Kidney capillary endothelial cell (primary cell): ENCODE measurements at regions not wholly inside any gene's neighbourhood (a gene's known extent, or its start where the extent isn't known, plus 50 kb on each side); places are given as distances from the start of the nearest gene placed in this dataset.
"Not testable (repeated sequence)": the region's sequence is repeated elsewhere in the genome, so short reads cannot be mapped to it uniquely, and the experiment has no call there.

Experiments
- DNase-seq: peaks from one replicate; pipeline ENCODE4 v3.0.0-alpha.2; 2018; ENCODE audit warnings: low spot score

DNA sequence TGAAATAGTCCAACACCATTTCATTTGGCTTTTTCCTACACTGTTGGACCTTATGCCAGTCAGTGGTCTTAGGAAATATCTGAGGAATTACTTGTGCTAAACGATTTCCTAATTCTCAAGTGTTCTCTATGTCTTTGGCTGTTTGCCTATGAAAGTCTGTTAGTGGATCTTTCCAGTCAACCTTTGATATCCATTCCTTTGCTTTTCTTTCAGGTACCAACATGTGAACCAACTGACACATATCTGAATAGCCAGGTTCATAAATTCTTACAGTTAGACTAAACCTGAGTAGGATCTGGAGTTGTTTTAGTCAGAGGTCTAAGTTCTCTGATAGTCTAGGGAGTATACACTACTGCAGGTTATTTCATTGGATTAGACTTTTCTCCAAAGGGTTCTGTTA lies 343.5 kb upstream of the LRRC3B start:
- DNase-seq, result no peak

GRCh38 chr3:26280517-26280916 lies 342.1 kb upstream of the LRRC3B start:
- DNase-seq, result no peak

- DNase-seq, result no peak
Observed at GRCh38 chr3:26281284-26281985, 341.1 kb upstream of the LRRC3B start.

DNA sequence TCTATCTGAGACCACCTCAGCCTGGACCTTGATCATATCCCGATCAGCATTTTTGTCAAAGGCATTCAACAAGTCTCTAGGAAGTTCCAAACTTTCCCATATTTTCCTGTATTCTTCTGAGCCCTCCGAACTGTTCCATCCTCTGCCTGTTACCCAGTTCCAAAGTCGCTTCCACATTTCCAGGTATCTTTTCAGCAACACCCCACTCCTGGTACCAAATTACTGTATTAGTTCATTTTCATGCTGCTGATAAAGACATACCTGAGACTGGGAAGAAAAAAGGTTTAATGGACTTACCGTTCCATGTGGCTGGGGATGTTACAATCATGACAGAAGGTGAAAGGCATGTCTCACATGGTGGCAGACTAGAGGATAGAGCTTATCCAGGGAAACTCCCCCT lies 338.1 kb upstream of the LRRC3B start:
- not testable (repeated sequence) for DNase-seq

DNA sequence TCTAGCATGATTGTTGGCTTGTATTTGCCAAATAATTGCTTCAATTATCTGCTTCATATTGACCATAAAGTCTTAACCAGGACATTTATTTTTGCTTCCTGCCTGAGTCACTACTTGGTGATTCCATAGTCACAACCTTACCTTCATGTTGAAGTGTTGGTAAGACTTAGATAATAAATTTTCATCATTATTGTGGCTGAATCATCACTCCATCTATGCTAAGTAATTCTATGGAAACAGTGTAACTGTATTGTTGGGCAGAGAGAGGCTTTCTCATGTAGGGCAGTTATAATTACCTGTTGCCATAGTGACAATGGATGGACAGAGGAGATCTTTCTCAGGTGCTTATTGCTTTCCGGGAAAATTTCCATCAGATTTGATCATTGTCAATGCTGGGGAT lies 330.7 kb upstream of the LRRC3B start:
- no peak for DNase-seq

GRCh38 chr3:26292780-26293179 lies 329.8 kb upstream of the LRRC3B start:
- no peak for DNase-seq

DNA sequence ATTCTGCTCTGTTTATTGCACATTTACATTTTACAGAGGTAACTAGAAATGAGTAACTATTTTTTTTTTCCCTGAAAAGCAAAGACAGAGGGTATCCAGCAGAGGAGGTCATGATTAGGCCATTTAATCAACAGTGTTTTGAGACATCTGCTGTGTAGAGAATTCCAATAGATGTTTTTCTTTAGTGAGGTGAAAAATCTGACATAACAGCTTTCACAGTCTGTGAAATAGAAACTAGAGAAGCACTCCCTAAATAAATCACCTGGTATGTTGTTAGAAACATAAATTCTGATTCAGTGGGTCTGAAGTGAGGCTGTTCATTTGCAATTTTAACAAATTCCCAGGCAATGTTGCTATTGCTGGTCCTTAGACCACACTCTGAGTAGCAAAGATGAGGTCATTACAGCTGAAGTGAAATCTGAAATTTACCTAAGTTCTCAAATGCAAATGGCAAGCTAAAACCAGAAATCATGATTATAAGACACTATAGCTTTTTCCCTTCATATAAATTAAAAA lies 329.2 kb upstream of the LRRC3B start:
- no peak for DNase-seq

DNA sequence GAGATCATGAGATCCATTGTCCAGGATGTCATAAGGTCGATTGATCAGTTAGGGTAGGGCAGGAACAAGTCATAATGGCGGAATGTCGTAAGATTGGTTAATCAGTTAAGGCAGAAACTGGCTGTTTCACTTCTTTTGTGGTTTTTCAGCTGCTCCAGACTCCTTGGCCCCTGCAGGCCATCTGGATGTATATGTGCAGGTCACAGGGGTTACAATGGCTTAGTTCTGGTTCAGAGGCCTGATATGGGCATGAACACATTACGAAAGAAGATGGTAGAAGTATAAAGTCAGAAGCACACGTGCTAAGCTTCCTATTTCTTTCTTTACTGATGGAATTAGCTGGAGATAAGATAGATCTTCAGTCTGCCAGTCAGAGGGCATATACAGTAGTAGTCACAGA lies 315.4 kb upstream of the LRRC3B start:
- no peak for DNase-seq

DNA sequence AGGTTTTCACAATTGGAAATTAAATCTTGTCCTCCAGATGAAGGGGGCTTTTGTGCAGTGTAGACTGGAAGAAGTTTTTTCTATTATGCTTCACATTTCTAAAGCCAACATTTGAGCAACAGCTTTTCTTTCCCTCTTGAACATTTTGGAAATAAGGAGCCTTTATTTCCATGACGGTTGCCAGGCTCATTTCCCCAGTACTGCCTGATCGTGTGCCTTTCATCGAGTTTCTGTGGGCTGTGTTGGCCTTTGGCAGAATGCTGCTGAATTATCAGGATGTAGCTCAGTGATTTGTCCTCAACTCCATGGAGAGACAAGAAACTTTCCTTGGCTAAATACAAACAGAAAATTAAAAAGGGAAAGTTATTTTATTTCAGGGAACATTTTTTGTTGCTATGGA lies 314.8 kb upstream of the LRRC3B start:
- no peak for DNase-seq

DNA sequence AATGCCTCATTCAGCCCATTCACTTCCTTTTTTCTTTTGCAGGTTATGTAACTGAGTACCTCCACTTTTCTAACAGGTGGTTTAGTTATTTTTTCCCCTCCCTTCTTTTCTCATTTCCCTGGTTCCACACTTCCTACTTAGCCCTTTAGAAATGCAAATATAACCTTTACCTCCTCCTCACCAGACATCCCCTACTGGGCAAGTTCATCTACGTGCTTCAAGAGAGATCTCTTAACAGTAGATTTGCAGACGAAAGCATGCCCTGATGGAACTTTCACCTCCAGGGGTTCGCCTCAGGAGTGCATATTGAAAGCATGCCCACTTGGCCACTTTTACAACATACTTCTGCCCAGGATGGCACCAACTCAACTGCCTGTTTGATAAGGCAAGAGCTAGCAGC lies 314.1 kb upstream of the LRRC3B start:
- DNase-seq, result no peak

- not testable (repeated sequence) for DNase-seq
Observed at GRCh38 chr3:26309536-26309935, 313.0 kb upstream of the LRRC3B start.

GRCh38 chr3:26312816-26313215 lies 309.8 kb upstream of the LRRC3B start:
- DNase-seq, result no peak

DNA sequence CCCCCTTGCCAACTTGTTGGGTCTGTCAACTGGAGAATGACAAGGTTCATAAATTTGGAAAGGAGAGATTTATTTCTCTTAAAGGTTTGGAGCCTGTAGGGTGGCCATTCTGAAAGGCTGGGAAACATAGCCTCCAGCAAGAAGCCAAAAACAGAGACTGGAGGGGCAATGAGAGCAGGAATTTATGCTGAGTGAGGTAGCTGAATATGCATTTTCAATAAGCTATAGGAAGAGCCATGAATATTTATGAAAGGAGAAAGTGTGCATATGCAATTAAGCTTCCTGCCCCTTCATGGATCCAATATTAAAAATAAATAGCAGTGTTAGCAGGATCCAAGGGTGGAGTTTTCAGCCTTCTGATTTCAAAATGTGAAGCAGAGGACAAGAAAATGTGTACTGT lies 306.1 kb upstream of the LRRC3B start:
- no peak for DNase-seq

GRCh38 chr3:26323741-26324140 lies 298.8 kb upstream of the LRRC3B start:
- DNase-seq, result not testable (repeated sequence)

GRCh38 chr3:26340001-26340400 lies 282.6 kb upstream of the LRRC3B start:
- DNase-seq, result no peak

DNA sequence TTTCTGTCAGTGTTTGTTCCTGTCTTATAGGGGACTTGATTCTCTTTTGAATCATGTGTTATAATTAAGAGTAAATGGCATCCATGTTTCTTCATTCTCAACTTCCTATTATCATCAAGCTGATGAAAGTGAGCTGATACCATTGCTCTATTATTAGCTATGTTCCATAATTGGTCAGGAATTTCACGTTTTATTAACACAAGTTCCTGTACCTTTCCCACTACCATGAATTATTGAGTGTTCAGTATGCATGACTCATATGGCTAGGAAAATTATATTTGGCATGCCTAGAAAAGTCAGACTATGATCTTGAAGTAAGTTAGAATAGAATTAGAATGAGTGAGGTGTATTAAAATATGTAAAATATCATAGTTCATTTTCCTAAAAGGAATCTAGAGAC lies 278.9 kb upstream of the LRRC3B start:
- no peak for DNase-seq

- no peak for DNase-seq
Observed at GRCh38 chr3:26345613-26346012, 277.0 kb upstream of the LRRC3B start.

DNA sequence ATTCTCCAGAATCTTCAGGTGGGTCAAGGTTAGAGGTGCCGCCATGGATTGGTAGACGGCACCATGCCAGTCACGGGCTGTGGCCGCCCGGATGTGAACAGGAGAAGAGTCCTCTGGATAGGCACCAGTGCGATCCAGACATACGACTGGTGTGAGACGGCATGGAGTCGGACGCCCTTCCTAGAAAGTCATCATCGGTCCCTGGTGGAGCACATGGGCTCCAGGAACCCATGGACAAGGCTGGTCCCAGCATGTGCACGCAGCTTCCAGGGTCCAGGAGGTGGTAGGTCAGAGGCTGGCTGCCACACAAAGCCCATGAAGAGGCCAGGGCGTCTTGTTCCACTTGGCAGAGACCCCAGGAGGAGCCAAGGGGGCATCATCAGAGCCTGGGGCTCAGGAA lies 276.1 kb upstream of the LRRC3B start:
- DNase-seq, result no peak

DNA sequence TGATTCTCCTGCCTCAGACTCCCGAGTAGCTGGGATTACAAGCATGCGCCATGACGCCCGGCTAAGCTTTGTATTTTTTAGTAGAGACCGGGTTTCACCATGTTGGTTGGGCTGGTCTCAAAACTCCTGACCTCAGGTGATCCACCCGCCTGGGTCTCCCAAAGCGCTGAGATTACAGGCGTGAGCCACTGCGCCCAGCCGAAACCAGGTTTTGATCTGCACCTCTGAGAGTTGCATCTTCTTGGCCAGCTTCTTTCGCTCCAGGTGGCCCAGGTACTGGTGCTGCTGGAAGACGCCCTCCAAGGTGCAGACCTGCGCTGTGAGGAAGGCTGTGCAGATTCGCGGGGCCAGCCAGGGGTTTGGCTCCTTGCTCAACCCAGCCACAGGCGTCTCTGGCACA lies 275.4 kb upstream of the LRRC3B start:
- DNase-seq, result no peak

GRCh38 chr3:26350853-26351252 lies 271.7 kb upstream of the LRRC3B start:
- DNase-seq, result no peak

DNA sequence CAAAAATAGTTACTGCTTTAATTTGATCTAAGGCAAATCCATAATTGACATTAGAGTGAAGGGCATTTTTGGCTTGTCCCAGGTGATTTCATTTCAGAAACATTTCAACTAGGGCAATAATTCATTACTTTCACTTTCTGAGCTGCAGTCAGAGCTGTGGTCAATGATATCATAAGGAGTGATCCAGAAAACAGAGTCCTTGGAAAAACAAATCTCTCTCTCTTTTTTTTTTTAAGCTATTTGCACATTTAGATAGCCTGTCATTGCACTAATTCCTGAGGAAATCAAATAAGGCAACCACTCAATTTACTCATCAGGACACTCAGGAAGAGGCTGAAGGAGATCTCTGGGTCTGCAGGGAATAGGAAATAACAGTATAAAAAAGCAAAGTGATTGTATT lies 269.5 kb upstream of the LRRC3B start:
- DNase-seq, result no peak

DNA sequence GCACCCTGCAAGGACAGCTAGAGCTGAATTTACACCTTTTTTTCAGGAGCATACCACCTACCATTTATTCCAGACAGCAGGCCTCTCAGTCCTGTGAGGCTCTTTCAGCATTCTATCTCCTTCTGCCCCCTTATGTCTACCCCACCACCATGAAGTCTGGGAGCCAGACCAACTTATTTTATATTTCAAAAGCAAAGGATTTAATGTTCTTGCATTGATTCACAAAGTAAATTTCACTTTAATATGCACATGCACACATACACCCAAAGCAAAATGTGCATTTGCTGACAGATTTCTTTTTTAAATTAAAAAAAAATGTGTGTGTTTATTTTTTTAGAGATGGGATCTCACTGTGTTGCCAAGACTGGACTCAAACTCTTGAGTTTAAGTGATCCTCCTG lies 264.2 kb upstream of the LRRC3B start:
- DNase-seq, result no peak

- DNase-seq, result no peak
Observed at GRCh38 chr3:26365706-26366105, 256.9 kb upstream of the LRRC3B start.

- DNase-seq, result no peak
Observed at GRCh38 chr3:26368312-26368711, 254.3 kb upstream of the LRRC3B start.
